ENCODE measurements at regions not wholly inside any gene's neighbourhood (a gene's known extent, or its start where the extent isn't known, plus 50 kb on each side); places are given as distances from the start of the nearest gene placed in this dataset.

DNA sequence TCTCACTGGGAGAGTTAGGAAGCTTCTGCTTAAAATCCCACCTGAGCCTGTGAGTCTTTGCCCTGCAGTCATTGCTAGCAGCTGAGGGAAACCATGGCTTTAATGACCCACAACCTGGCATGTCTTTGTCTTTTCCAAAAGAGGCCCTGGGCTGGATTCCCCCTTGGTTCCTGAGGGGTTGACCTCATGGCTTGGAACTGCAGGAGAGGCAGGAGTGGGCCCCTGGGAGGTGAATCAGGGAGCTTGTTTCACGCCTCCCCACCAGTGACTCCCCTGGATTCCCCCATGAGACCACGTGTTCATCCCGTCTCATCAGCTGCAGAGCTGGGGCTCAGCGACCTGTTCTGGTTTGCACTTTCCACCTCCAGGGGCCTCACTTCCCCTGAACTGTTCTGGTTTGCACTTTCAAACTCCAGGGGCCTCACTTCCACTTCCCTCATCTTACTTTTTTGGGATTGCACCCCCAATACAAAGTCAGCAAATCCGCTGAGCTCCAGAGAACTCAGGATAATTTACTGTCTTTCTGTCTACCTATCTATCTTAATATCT, 58.5 kb upstream of the TMEM18 start:
- DNase-seq (ENCODE audit: low read depth, low spot score), result no peak
- H3K27ac ChIP-seq, result no peak overlapping the region

DNA sequence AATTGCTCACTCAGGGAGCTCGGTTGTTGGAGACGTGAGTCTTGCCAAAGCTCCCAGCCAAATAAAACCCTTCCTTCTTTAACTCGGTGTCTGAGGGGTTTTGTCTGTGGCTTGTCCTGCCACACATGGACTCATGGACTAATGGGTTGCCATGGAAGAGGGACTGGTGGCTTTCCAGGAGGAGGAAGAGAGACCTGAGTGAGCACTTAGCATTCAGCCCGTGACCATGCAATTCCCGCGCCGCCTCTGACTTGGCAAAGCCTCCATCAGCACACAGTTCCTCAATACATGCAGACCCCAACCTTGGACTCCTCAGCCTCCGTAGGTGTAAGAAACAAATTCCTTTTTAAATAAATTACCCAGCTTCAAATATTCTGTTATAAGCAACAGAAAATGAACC, 57.3 kb upstream of the TMEM18 start:
- DNase-seq (ENCODE audit: low read depth, low spot score), result no peak
- H3K27ac ChIP-seq, result no peak overlapping the region

DNA sequence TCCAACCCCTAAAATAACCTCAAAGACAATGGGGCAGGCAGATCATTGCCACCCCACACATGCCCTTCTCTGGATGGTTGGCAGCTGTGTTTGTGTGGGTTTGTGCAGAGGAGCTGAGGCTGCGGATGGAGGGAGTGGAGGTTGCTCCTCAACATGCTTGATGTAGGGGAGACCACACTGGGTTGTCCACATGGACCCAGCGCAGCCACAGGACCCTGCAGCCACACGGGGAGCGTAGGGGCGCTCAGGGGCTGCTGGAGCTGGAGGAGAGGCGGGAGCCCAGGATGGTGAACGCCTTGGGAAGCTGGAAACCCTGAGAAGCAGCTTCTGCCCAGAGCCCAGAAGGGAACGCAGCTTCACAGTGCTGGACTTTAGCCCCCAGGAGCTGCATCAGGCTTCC, 56.3 kb upstream of the TMEM18 start:
- no peak overlapping the region for H3K27ac ChIP-seq
- DNase-seq (ENCODE audit: low read depth, low spot score), result no peak

DNA sequence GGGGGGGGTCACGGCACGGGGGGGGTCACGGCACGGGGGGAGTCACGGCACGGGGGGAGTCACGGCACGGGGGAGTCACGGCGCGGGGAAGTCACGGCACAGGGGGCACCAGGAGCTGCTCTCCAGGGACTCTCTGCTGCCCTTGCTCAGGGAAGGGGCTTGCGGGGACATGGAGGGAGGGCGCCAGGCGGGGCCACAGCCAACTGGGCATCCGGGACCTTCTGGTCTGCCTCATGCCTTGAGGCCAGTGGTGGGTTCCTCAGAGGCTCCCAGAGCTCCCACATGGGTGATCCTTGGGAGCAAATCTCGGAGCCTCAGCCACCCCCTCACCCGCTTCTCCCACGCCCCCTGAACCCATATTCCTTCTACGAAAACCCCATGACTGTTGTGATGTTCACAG, 55.8 kb upstream of the TMEM18 start:
- DNase-seq (ENCODE audit: low read depth, low spot score), result no peak
- no peak overlapping the region for H3K27ac ChIP-seq

DNA sequence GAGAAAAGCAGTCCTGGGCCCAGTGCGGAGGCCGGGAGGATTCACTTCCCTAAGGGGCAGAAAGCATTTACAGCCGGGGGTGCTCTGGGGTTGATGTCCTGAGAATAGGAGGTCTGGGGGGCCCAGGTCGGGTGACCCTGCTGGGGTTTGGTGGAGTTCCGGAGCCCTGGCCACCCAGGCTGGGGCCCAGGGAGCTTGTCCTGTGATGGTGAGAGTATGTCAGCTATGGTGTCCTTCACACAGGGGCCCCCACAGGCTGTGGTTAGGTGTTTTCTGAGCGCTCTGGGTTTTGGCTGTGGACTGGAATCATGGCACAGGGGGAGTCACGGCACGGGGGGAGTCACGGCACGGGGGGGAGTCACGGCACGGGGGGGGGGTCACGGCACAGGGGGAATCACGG, 54.5 kb upstream of the TMEM18 start:
- H3K27ac ChIP-seq, result no peak overlapping the region
- DNase-seq (ENCODE audit: low read depth, low spot score), result no peak

DNA sequence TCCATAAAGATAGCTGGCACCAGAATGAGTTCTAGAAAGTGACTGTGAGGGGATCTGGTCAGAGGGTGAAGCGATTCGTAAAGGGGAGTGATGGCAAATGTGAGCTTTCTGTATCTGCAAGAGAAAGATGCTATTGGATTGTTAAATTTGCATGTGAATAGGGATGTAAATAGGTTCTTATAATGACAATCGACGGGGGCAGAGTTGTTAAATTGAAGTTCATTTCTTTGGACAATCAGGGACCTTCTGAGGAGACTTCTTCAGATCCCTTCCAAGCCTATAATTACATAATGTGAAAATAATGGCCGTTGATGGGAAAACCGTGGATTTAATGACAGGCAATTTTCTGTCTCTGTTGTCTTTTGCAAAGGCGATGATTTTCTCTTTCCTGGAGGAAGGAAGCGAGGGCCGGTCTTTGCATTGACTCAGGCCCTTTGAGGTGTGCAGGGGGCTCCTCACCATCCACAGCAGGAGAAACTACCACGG, 52.2 kb upstream of the TMEM18 start:
- H3K27ac ChIP-seq, result no peak overlapping the region
- no peak for DNase-seq (ENCODE audit: low read depth, low spot score)

DNA sequence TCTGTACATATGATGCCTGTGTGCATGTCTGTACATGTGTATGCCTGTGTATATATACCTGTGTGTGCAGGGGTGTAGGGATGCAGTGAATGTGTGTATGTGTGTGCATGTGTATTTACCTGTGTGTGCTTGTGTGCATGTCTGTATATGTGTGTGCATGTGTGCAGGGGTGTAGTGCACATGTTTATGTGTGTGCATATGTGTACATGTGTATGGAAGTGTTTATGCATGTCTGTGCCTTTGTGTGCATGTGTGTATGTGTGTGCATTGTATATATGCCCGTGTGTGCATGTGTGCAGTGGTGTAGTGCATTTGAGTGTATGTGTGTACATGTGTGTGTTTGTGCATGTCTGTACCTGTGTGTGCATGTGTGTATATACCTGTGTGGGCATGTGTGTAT, 51.0 kb upstream of the TMEM18 start:
- H3K27ac ChIP-seq, result no peak overlapping the region
- DNase-seq (ENCODE audit: low read depth, low spot score), result no peak

DNA sequence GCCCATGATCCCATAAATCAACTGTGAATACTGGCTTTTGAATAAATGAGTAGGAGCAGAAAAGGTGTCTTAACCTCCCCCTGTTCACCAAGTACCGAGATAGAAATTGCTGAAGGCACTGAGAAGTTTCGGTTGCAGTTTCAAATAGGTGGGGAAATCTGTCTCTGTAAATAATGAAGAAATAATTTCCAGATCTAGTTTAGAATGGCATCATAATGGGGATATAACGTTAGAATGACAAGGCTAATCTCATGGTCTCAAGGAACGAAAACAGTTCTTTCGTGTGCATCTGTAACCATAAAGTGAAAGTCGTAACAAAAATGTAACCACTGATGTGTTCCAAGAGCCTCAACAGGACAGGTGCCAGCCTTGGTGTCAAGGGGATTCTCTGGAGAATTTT, 49.9 kb upstream of the TMEM18 start:
- H3K27ac ChIP-seq, result no peak overlapping the region
- no peak for DNase-seq (ENCODE audit: low read depth, low spot score)
